GM12878 (cell line): ENCODE measurements at regions not wholly inside any gene's neighbourhood (a gene's known extent, or its start where the extent isn't known, plus 50 kb on each side); places are given as distances from the start of the nearest gene placed in this dataset.
A peak's percentile ranks its signal among the peaks of the same experiment; 100 is the strongest.

ENCODE experiments used
- ASH2L ChIP-seq: fragments of 300-600, 200-600 bp; sonication (generic); IDR thresholded peaks from 2 replicates; pipeline ENCODE4 v1.6.1; 2017; ENCODE audit warnings: low read depth, mild to moderate bottlenecking, borderline replicate concordance
- CHD1 ChIP-seq: IDR thresholded peaks from 2 replicates; pipeline ENCODE4 v1.6.1; 2012; ENCODE audit warnings: low read depth, low read length, improper control_type of control experiment
- DPF2 ChIP-seq: fragments of 450-650 bp; IDR thresholded peaks from 2 replicates; pipeline ENCODE4 v1.6.1; 2017; ENCODE audit warnings: mild to moderate bottlenecking
- EGR1 ChIP-seq, 2 experiments: IDR thresholded peaks; 1 replicate in 1 of 2; 2 replicates in 1 of 2; pipeline ENCODE4 v1.6.1; 2011 to 2012; ENCODE audit warnings: low read depth in 2 of 2, low read length in 2 of 2, borderline replicate concordance in 1 of 2, mild to moderate bottlenecking in 1 of 2, moderate library complexity in 1 of 2
- FOXM1 ChIP-seq: IDR thresholded peaks from 2 replicates; pipeline ENCODE4 v1.6.1; 2012; ENCODE audit warnings: low read depth, mild to moderate bottlenecking, inconsistent platforms, low read length, moderate library complexity
- GABPA ChIP-seq: IDR thresholded peaks from 2 replicates; pipeline ENCODE4 v1.6.1; 2014; ENCODE audit warnings: antibody characterized with exemption, low read depth, mild to moderate bottlenecking, inconsistent platforms
- HDAC2 ChIP-seq: fragments of 200-600 bp; sonication (generic); IDR thresholded peaks from 2 replicates; pipeline ENCODE4 v1.6.1; 2017
- LARP7 ChIP-seq: fragments of 450-650 bp; IDR thresholded peaks from 2 replicates; pipeline ENCODE4 v1.6.1; 2017; ENCODE audit warnings: mild to moderate bottlenecking
- MEF2A ChIP-seq: IDR thresholded peaks from 2 replicates; pipeline ENCODE4 v1.6.1; 2011; ENCODE audit warnings: low read depth, mild to moderate bottlenecking, low read length, moderate library complexity; ENCODE audit not compliant: insufficient read depth
- MEF2B ChIP-seq: fragments of 450-650 bp; IDR thresholded peaks from 2 replicates; pipeline ENCODE4 v1.6.1; 2018; ENCODE audit warnings: mild to moderate bottlenecking, moderate library complexity; ENCODE audit not compliant: partially characterized antibody, poor library complexity, severe bottlenecking
- NBN ChIP-seq: fragments of 450-650 bp; IDR thresholded peaks from 2 replicates; pipeline ENCODE4 v1.6.1; 2016
- NFXL1 ChIP-seq: fragments of 450-650 bp; IDR thresholded peaks from 2 replicates; pipeline ENCODE4 v1.6.1; 2017; ENCODE audit warnings: antibody characterized with exemption, mild to moderate bottlenecking, borderline replicate concordance
- NRF1 ChIP-seq: conservative IDR thresholded peaks from 2 replicates; pipeline ENCODE4 v1.6.1; 2011; ENCODE audit warnings: mild to moderate bottlenecking, low read depth, low read length, improper control_type of control experiment
- PAX5 ChIP-seq: IDR thresholded peaks from 2 replicates; pipeline ENCODE4 v1.6.1; 2011; ENCODE audit warnings: low read depth, low read length, borderline replicate concordance
- RCOR1 ChIP-seq: conservative IDR thresholded peaks from 2 replicates; pipeline ENCODE4 v1.6.1; 2012; ENCODE audit warnings: low read depth, low read length, improper control_type of control experiment
- RUNX3 ChIP-seq: IDR thresholded peaks from 2 replicates; pipeline ENCODE4 v1.6.1; 2012; ENCODE audit warnings: low read length, inconsistent platforms
- SMAD1 ChIP-seq: fragments of 450-650 bp; IDR thresholded peaks from 2 replicates; pipeline ENCODE4 v1.6.1; 2018; ENCODE audit warnings: mild to moderate bottlenecking, low read depth; ENCODE audit not compliant: partially characterized antibody
- SRF ChIP-seq, 2 experiments: IDR thresholded peaks; 2 replicates each; pipeline ENCODE4 v1.6.1; 2011; ENCODE audit warnings: low read depth in 2 of 2, low read length in 2 of 2, mild to moderate bottlenecking in 1 of 2, moderate library complexity in 1 of 2
- TBL1XR1 ChIP-seq: IDR thresholded peaks from 2 replicates; pipeline ENCODE4 v1.6.1; 2012; ENCODE audit warnings: low read depth, low read length, improper control_type of control experiment
- TCF3 ChIP-seq: IDR thresholded peaks from 2 replicates; pipeline ENCODE4 v1.6.1; 2012; ENCODE audit warnings: low read depth, mild to moderate bottlenecking, low read length, borderline replicate concordance; ENCODE audit not compliant: insufficient read depth
- TCF7 ChIP-seq: IDR thresholded peaks from 2 replicates; pipeline ENCODE4 v1.6.1; 2014; ENCODE audit warnings: antibody characterized with exemption, borderline replicate concordance
- ZNF622 ChIP-seq: fragments of 450-650 bp; IDR thresholded peaks from 2 replicates; pipeline ENCODE4 v1.6.1; 2017; ENCODE audit warnings: mild to moderate bottlenecking, inconsistent platforms
- TF ChIP-seq, protein P1 (sequence below): IDR thresholded peaks from 2 replicates; pipeline ENCODE4 v1.6.1; 2012; ENCODE audit warnings: low read depth, low read length, improper control_type of control experiment
- TF ChIP-seq, protein P2 (sequence below): fragments of 450-650 bp; formaldehyde crosslinking; IDR thresholded peaks from 2 replicates; pipeline ENCODE4 v1.4.0; 2022; ENCODE audit warnings: mild to moderate bottlenecking, moderate library complexity
- TF ChIP-seq, protein P3 (sequence below): IDR thresholded peaks from 2 replicates; pipeline ENCODE4 v1.6.1; 2012; ENCODE audit warnings: low read length, inconsistent platforms
- TF ChIP-seq, protein P4 (sequence below): fragments of 450-650 bp; IDR thresholded peaks from 2 replicates; pipeline ENCODE4 v1.6.1; 2014; ENCODE audit warnings: mild to moderate bottlenecking

DNA sequence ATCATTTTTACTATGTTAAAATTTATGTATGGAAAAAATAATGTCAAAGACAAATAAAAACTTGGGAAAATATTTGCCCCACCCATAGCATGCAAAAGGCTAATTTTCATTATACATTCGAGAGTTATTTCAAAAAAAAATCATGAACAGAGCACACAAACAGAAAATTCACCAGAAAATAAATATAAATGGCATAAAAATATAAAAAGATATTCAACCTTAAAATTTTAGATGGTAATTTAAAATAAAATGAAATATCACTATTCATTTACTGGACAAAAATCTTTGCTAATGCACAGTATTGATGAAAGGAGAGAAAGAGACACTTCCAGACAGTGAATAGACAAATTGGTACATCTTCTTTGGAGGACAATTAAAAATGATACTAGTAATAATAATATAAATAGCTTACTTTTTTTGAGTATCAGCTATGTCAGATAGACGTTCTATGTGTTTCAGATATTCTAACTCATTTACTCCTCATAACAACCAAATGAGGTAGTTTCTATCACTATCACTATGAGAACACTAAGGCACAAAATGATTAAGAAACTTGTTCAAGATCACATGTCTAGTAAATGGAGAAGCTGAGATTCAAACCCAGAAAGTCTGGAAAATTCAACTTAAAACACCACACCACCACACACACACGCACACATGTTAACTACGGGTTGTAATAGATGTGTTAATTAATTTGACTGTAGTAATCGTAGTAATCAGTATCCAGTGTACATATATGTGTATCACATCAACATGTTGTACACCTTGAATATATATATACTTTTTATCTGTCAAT is 63.0 kb downstream of the CCDC71L start (continued):
- TF ChIP-seq NFXL1 = no peak
- no peak for TF ChIP-seq RCOR1
- no peak for TF ChIP-seq ASH2L
- peak; percentile 45; the same call in 1 of the 2 replicates for TF ChIP-seq GABPA
- TF ChIP-seq MEF2A = no peak
- TF ChIP-seq NRF1 = no peak
- no peak for TF ChIP-seq FOXM1
- TF ChIP-seq HDAC2 = no peak
- no peak for TF ChIP-seq ZNF622
- no peak for TF ChIP-seq MEF2B
- TF ChIP-seq TCF7 = no peak
- TF ChIP-seq, protein P1, sequence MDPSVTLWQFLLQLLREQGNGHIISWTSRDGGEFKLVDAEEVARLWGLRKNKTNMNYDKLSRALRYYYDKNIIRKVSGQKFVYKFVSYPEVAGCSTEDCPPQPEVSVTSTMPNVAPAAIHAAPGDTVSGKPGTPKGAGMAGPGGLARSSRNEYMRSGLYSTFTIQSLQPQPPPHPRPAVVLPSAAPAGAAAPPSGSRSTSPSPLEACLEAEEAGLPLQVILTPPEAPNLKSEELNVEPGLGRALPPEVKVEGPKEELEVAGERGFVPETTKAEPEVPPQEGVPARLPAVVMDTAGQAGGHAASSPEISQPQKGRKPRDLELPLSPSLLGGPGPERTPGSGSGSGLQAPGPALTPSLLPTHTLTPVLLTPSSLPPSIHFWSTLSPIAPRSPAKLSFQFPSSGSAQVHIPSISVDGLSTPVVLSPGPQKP = no peak
- no peak for TF ChIP-seq LARP7
- TF ChIP-seq CHD1 = no peak
- TF ChIP-seq, protein P2, sequence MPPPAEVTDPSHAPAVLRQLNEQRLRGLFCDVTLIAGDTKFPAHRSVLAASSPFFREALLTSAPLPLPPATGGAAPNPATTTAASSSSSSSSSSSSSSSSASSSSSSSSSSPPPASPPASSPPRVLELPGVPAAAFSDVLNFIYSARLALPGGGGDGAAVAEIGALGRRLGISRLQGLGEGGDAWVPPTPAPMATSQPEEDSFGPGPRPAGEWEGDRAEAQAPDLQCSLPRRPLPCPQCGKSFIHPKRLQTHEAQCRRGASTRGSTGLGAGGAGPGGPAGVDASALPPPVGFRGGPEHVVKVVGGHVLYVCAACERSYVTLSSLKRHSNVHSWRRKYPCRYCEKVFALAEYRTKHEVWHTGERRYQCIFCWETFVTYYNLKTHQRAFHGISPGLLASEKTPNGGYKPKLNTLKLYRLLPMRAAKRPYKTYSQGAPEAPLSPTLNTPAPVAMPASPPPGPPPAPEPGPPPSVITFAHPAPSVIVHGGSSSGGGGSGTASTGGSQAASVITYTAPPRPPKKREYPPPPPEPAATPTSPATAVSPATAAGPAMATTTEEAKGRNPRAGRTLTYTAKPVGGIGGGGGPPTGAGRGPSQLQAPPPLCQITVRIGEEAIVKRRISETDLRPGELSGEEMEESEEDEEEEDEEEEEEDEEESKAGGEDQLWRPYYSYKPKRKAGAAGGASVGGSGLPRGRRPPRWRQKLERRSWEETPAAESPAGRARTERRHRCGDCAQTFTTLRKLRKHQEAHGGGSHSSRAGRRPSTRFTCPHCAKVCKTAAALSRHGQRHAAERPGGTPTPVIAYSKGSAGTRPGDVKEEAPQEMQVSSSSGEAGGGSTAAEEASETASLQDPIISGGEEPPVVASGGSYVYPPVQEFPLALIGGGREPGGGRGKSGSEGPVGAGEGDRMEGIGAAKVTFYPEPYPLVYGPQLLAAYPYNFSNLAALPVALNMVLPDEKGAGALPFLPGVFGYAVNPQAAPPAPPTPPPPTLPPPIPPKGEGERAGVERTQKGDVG (CRISPR knock-in tag) = no peak
- no peak for TF ChIP-seq PAX5
- TF ChIP-seq TBL1XR1 = no peak
- no peak for TF ChIP-seq TCF3
- TF ChIP-seq DPF2 = no peak
- TF ChIP-seq EGR1 (IDR thresholded peaks at IDR 0.05; ENCODE audit: borderline replicate concordance in 1 of 2, low read depth in 2 of 2, low read length in 2 of 2) = no peak
- TF ChIP-seq SRF (IDR thresholded peaks at IDR 0.05; ENCODE audit: low read depth in 2 of 2, low read length in 2 of 2) = 0 out of 4 replicates have a peak, but pooled peaks of 1 of the 2 experiments have one; percentile 8
- TF ChIP-seq, protein P3, sequence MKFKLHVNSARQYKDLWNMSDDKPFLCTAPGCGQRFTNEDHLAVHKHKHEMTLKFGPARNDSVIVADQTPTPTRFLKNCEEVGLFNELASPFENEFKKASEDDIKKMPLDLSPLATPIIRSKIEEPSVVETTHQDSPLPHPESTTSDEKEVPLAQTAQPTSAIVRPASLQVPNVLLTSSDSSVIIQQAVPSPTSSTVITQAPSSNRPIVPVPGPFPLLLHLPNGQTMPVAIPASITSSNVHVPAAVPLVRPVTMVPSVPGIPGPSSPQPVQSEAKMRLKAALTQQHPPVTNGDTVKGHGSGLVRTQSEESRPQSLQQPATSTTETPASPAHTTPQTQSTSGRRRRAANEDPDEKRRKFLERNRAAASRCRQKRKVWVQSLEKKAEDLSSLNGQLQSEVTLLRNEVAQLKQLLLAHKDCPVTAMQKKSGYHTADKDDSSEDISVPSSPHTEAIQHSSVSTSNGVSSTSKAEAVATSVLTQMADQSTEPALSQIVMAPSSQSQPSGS = no peak; the same call in 1 of the 2 replicates
- TF ChIP-seq SMAD1 = no peak
- TF ChIP-seq, protein P4, sequence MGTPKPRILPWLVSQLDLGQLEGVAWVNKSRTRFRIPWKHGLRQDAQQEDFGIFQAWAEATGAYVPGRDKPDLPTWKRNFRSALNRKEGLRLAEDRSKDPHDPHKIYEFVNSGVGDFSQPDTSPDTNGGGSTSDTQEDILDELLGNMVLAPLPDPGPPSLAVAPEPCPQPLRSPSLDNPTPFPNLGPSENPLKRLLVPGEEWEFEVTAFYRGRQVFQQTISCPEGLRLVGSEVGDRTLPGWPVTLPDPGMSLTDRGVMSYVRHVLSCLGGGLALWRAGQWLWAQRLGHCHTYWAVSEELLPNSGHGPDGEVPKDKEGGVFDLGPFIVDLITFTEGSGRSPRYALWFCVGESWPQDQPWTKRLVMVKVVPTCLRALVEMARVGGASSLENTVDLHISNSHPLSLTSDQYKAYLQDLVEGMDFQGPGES = no peak
- no peak for TF ChIP-seq NBN
- peak; percentile 25; the same call in 1 of the 2 replicates for TF ChIP-seq RUNX3
